ENCODE measurements at regions not wholly inside any gene's neighbourhood (a gene's known extent, or its start where the extent isn't known, plus 50 kb on each side); places are given as distances from the start of the nearest gene placed in this dataset.
"Not testable (repeated sequence)": the region's sequence is repeated elsewhere in the genome, so short reads cannot be mapped to it uniquely, and the experiment has no call there.

DNA sequence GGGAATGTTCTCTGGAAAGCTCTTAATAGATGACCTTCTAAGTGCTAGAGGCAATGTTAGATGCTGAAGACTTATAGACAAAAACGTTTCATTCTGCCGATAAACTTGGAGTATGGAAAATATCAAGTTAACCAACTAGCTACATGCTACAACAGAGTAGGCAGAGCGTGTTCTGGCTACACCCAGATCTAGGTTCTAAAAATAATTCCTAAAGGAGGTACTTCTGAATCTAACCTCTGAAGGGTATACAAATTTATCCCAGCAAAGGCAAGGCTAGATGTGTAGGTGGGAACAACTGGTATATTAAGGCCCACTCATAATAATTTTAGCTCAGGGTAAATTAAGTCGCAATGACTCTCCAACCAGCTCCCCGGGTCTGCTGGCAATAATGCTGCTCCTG, 173.1 kb upstream of the NBPF9 start:
- H3K27ac ChIP-seq (ENCODE audit: low read depth); DNase-seq (ENCODE audit: extremely low spot score); H3K36me3 ChIP-seq (ENCODE audit: insufficient read depth); H3K4me3 ChIP-seq (ENCODE audit: low read depth, low read length); H3K4me1 ChIP-seq (ENCODE audit: insufficient read depth): not testable (repeated sequence)
- WGBS = no CpG with 5 or more reads among the region's 5 CpGs

GRCh38 chr1:149278156-149278555, 174.8 kb upstream of the NBPF9 start:
- not testable (repeated sequence) for DNase-seq (ENCODE audit: extremely low spot score); H3K4me1 ChIP-seq (ENCODE audit: insufficient read depth); H3K36me3 ChIP-seq (ENCODE audit: insufficient read depth); H3K27ac ChIP-seq (ENCODE audit: low read depth); H3K4me3 ChIP-seq (ENCODE audit: low read depth, low read length)
- no CpG with 5 or more reads among the region's 2 CpGs for WGBS

GRCh38 chr1:149279015-149279414, 175.7 kb upstream of the NBPF9 start:
- not testable (repeated sequence) for H3K4me3 ChIP-seq (ENCODE audit: low read depth, low read length); H3K27ac ChIP-seq (ENCODE audit: low read depth); H3K4me1 ChIP-seq (ENCODE audit: insufficient read depth); H3K36me3 ChIP-seq (ENCODE audit: insufficient read depth); DNase-seq (ENCODE audit: extremely low spot score)

DNA sequence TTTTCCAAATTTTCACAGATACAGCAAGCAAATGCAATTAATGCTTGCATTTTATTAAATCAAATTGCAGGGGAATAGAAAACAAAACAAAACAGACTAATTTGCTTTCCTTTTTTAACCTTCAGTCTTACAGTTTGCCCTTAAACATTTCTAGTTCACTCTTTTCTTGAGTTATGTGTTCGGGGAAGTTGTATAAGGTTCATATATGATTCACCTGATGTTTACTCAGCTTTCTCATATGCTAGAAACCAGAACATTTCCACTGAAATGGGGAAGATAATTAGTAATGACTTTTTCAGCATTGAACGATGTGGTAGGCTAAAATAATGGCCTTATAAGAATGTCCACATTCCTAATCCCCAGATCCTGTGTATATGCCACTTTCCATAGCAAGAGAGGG, 176.2 kb upstream of the NBPF9 start:
- WGBS = 71% methylated on average over 1 of the region's 2 CpGs
- H3K27ac ChIP-seq (ENCODE audit: low read depth); H3K36me3 ChIP-seq (ENCODE audit: insufficient read depth); H3K4me1 ChIP-seq (ENCODE audit: insufficient read depth); H3K4me3 ChIP-seq (ENCODE audit: low read depth, low read length); DNase-seq (ENCODE audit: extremely low spot score): not testable (repeated sequence)

GRCh38 chr1:149284773-149285172, 181.4 kb upstream of the NBPF9 start:
- DNase-seq (ENCODE audit: extremely low spot score); H3K36me3 ChIP-seq (ENCODE audit: insufficient read depth); H3K4me1 ChIP-seq (ENCODE audit: insufficient read depth); H3K4me3 ChIP-seq (ENCODE audit: low read depth, low read length); H3K27ac ChIP-seq (ENCODE audit: low read depth): not testable (repeated sequence)
- no CpG with 5 or more reads among the region's 4 CpGs for WGBS

- H3K27ac ChIP-seq (ENCODE audit: low read depth); H3K4me1 ChIP-seq (ENCODE audit: insufficient read depth); H3K36me3 ChIP-seq (ENCODE audit: insufficient read depth); H3K4me3 ChIP-seq (ENCODE audit: low read depth, low read length); DNase-seq (ENCODE audit: extremely low spot score): not testable (repeated sequence)
- no CpG with 5 or more reads among the region's 14 CpGs for WGBS
Observed at GRCh38 chr1:149285205-149285604, 181.9 kb upstream of the NBPF9 start.

DNA sequence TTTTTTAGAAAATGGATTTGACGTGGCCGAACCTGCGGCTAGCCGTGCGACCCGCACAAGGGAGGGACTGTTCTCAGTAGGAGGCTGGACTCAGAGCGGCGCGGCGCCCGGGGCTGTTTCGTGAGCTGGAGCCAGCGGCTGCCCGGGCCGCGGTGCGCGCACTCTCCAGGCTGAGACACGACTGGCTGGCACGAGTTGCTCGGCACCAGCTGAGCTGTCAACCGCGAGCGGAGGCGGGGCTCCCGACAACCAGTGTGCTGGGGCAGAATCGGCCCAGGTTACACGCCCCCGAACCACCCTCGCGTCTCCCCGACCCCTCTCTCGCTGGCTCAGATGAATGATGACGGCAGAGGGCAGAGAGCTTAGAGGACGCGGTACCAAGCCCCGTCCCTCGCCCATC, 182.3 kb upstream of the NBPF9 start:
- WGBS = under 1% methylated on average over 15 of the region's 38 CpGs
- H3K4me3 ChIP-seq (ENCODE audit: low read depth, low read length); H3K36me3 ChIP-seq (ENCODE audit: insufficient read depth); H3K27ac ChIP-seq (ENCODE audit: low read depth); H3K4me1 ChIP-seq (ENCODE audit: insufficient read depth); DNase-seq (ENCODE audit: extremely low spot score): not testable (repeated sequence)

GRCh38 chr1:149288580-149288979, 185.2 kb upstream of the NBPF9 start:
- not testable (repeated sequence) for H3K27ac ChIP-seq (ENCODE audit: low read depth)

DNA sequence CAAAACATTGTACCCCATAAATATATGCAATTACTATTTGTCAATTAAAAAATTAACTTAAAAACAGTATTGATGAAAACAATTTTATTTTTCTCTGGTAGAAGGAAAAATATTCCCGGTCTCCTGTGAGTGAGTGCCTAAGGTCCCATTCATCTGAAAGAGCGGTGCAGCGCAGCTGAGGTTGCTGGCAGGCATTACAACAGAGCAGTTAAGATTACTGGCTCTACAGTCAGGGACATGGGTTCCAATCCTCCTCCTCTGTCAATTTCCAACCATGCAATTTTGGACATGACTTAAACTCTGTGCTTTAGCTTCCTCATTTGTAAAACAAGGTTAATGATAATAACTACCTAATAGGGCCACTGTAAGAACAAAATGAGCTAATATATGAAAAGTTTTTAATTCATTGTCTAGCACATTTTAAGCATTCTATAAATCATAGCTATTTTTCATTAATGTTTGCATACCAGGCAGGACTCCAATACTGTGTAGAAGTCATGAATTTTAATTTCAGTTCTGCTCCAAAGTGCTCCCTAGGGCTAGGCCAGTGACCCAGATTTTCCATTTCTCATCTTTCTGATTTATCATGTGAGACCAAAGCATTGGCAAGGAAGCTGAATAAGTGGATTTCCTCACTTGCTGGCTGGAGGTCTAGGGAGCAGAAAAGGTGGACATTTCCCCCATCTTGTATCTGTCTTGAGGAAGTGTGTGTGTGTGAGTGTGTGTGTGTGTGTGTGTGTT, 174.2 kb upstream of the NBPF19 start:
- no CpG with 5 or more reads among the region's 3 CpGs for WGBS
- DNase-seq (ENCODE audit: extremely low spot score) = not testable (repeated sequence)

More at GRCh38 chr1:149288580-149288979, 185.2 kb upstream of the NBPF9 start:
- not testable (repeated sequence) for DNase-seq (ENCODE audit: extremely low spot score); H3K4me3 ChIP-seq (ENCODE audit: low read depth, low read length); H3K36me3 ChIP-seq (ENCODE audit: insufficient read depth); H3K4me1 ChIP-seq (ENCODE audit: insufficient read depth)
- 84% methylated on average over 1 of the region's 1 CpG for WGBS

DNA sequence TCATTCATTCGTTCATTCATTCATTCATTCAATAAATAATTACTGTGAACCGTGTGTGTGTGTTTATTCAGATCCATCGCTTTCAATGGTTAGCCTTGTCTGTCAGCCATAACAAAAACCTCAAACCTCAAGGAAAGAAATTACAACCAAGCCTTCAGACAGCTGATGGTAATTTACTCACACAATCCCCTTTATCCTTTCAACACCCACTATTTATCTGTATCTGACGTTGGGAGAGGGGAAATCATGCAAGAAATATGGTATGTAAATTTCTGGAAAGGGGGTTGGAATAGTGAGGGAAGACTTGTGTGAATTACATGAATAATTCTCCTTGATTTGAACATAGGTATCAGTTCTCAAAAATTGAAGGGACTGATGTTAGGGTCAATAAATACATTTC, 173.6 kb upstream of the NBPF19 start:
- not testable (repeated sequence) for DNase-seq (ENCODE audit: extremely low spot score); H3K36me3 ChIP-seq (ENCODE audit: insufficient read depth); H3K4me1 ChIP-seq (ENCODE audit: insufficient read depth); H3K4me3 ChIP-seq (ENCODE audit: low read depth, low read length); H3K27ac ChIP-seq (ENCODE audit: low read depth)
- WGBS = 62% methylated on average over 3 of the region's 4 CpGs

More for the DNA sequence above, 174.2 kb upstream of the NBPF19 start:
- not testable (repeated sequence) for H3K4me1 ChIP-seq (ENCODE audit: insufficient read depth); H3K4me3 ChIP-seq (ENCODE audit: low read depth, low read length); H3K27ac ChIP-seq (ENCODE audit: low read depth); H3K36me3 ChIP-seq (ENCODE audit: insufficient read depth)

DNA sequence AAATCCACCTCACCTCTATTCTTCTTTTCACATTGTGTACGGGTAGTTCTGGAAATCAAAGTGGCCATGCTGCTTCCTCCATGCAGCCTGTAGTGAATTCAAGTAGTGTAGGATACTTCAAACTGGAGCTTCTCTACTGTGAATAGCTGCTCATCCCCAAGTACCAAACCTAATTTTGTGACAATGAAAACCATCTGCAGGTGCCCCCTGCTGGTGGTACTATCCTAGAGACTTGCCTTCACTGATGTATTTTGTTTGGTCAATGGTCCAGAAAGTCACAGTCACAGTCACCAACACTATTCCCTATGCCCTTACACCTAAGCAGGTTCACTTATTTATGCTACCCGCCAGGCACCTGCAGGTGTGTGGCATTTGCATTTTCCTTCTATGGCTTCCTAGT, 170.0 kb upstream of the NBPF19 start:
- not testable (repeated sequence) for H3K4me1 ChIP-seq (ENCODE audit: insufficient read depth); H3K36me3 ChIP-seq (ENCODE audit: insufficient read depth); DNase-seq (ENCODE audit: extremely low spot score); H3K27ac ChIP-seq (ENCODE audit: low read depth); H3K4me3 ChIP-seq (ENCODE audit: low read depth, low read length)
- no CpG with 5 or more reads among the region's 2 CpGs for WGBS

DNA sequence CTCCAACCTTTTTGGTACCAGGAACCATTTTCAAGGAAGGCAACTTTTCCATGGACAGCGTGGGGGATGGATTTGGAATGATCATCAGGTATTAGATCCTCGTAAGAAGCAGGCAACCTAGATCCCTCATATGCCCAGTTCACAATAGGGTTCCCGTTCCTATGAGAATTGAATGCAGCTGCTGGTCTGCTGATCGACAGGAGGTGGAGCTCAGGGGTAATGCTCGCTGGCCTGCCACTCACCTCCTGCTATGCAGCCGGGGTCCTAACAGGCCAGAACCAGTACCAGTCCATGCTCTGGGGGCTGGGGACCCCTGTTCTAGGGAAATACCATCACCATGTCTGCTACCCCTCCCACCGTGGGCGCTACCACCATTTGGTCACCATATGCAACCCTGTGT, 167.2 kb upstream of the NBPF19 start:
- not testable (repeated sequence) for DNase-seq (ENCODE audit: extremely low spot score); H3K27ac ChIP-seq (ENCODE audit: low read depth); H3K4me1 ChIP-seq (ENCODE audit: insufficient read depth); H3K36me3 ChIP-seq (ENCODE audit: insufficient read depth); H3K4me3 ChIP-seq (ENCODE audit: low read depth, low read length)
- 95% methylated on average over 2 of the region's 8 CpGs for WGBS

DNA sequence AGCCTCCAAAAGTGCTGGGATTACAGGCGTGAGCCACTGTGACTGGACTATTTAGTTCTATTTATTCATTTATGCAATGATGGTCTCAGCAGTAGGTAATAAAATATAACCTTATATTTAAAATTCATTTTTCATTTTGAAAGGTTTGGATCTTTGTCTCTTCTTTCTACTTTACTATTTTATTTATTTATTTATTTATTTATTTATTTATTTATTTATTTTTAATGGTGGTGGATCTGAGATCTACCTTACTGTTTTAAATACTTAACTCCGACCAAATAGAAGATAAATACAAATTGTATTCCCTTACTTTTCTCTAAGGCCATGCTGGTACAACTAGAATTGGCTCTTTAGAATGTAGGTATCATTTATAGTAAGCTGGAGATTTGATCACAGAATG, 159.9 kb upstream of the NBPF19 start:
- not testable (repeated sequence) for DNase-seq (ENCODE audit: extremely low spot score); H3K36me3 ChIP-seq (ENCODE audit: insufficient read depth); H3K4me1 ChIP-seq (ENCODE audit: insufficient read depth); H3K4me3 ChIP-seq (ENCODE audit: low read depth, low read length); H3K27ac ChIP-seq (ENCODE audit: low read depth)
- 86% methylated on average over 2 of the region's 2 CpGs for WGBS

- no CpG with 5 or more reads among the region's 48 CpGs for WGBS
- H3K27ac ChIP-seq (ENCODE audit: low read depth); DNase-seq (ENCODE audit: extremely low spot score); H3K4me3 ChIP-seq (ENCODE audit: low read depth, low read length); H3K36me3 ChIP-seq (ENCODE audit: insufficient read depth); H3K4me1 ChIP-seq (ENCODE audit: insufficient read depth): not testable (repeated sequence)
Observed at GRCh38 chr1:149320971-149321731, 153.7 kb upstream of the NBPF19 start.
